ENCODE measurements at regions not wholly inside any gene's neighbourhood (a gene's known extent, or its start where the extent isn't known, plus 50 kb on each side); places are given as distances from the start of the nearest gene placed in this dataset.

- Histone ChIP-seq H3K36me3 (ENCODE audit: insufficient read depth) (no peaks in the 10 kb centered on the region), H3K27ac (ENCODE audit: low read depth) (no peak overlapping the region), H3K4me1 (ENCODE audit: insufficient read depth) (no peaks in the 10 kb centered on the region), H3K4me3 (ENCODE audit: low read depth, low read length) (no peak overlapping the region)
- WGBS, result 82% methylated on average over 1 of the region's 1 CpG
- no peak for DNase-seq (ENCODE audit: extremely low spot score)
These were observed 1550.1 kb downstream of the MAT2B start for GRCh38 chr5:165055476-165055875.

GRCh38 chr5:165057145-165057544, 1551.7 kb downstream of the MAT2B start:
- no peak overlapping the region for H3K27ac ChIP-seq (ENCODE audit: low read depth)
- no peak overlapping the region for H3K4me3 ChIP-seq (ENCODE audit: low read depth, low read length)
- 68% methylated on average over 2 of the region's 2 CpGs for WGBS
- no peaks in the 10 kb centered on the region for H3K36me3 ChIP-seq (ENCODE audit: insufficient read depth)
- no peak for DNase-seq (ENCODE audit: extremely low spot score)
- H3K4me1 ChIP-seq (ENCODE audit: insufficient read depth), result no peaks in the 10 kb centered on the region

GRCh38 chr5:165066751-165067385, 1561.4 kb downstream of the MAT2B start:
- H3K4me1 ChIP-seq (ENCODE audit: insufficient read depth), result no peaks in the 10 kb centered on the region
- no peak overlapping the region for H3K4me3 ChIP-seq (ENCODE audit: low read depth, low read length)
- DNase-seq (ENCODE audit: extremely low spot score), result no peak
- H3K36me3 ChIP-seq (ENCODE audit: insufficient read depth), result no peaks in the 10 kb centered on the region
- 90% methylated on average over 3 of the region's 3 CpGs for WGBS
- no peak overlapping the region for H3K27ac ChIP-seq (ENCODE audit: low read depth)

GRCh38 chr5:165076686-165077085, 1571.3 kb downstream of the MAT2B start:
- WGBS, result 89% methylated on average over 2 of the region's 2 CpGs
- no peak overlapping the region for H3K4me3 ChIP-seq (ENCODE audit: low read depth, low read length)

GRCh38 chr5:165079389-165079788, 1574.0 kb downstream of the MAT2B start:
- WGBS, result 77% methylated on average over 3 of the region's 3 CpGs
- no peak overlapping the region for H3K27ac ChIP-seq (ENCODE audit: low read depth)
- H3K4me1 ChIP-seq (ENCODE audit: insufficient read depth), result no peaks in the 10 kb centered on the region
- no peak for DNase-seq (ENCODE audit: extremely low spot score)
- no peak overlapping the region for H3K4me3 ChIP-seq (ENCODE audit: low read depth, low read length)
- H3K36me3 ChIP-seq (ENCODE audit: insufficient read depth), result no peaks in the 10 kb centered on the region

More at GRCh38 chr5:165076686-165077085, 1571.3 kb downstream of the MAT2B start:
- Histone ChIP-seq H3K27ac (ENCODE audit: low read depth) (no peak overlapping the region), H3K36me3 (ENCODE audit: insufficient read depth) (no peaks in the 10 kb centered on the region), H3K4me1 (ENCODE audit: insufficient read depth) (no peaks in the 10 kb centered on the region)
- no peak for DNase-seq (ENCODE audit: extremely low spot score)

- 82% methylated on average over 1 of the region's 1 CpG for WGBS
- Histone ChIP-seq H3K36me3 (ENCODE audit: insufficient read depth) (no peaks in the 10 kb centered on the region), H3K4me3 (ENCODE audit: low read depth, low read length) (no peak overlapping the region), H3K4me1 (ENCODE audit: insufficient read depth) (no peaks in the 10 kb centered on the region), H3K27ac (ENCODE audit: low read depth) (no peak overlapping the region)
- DNase-seq (ENCODE audit: extremely low spot score), result no peak
These were observed 1578.0 kb downstream of the MAT2B start for GRCh38 chr5:165083394-165083793.

GRCh38 chr5:165086465-165086864, 1581.0 kb downstream of the MAT2B start:
- Histone ChIP-seq H3K4me1 (ENCODE audit: insufficient read depth) (no peaks in the 10 kb centered on the region), H3K27ac (ENCODE audit: low read depth) (no peak overlapping the region), H3K36me3 (ENCODE audit: insufficient read depth) (no peaks in the 10 kb centered on the region), H3K4me3 (ENCODE audit: low read depth, low read length) (no peak overlapping the region)
- WGBS, result 68% methylated on average over 2 of the region's 2 CpGs
- no peak for DNase-seq (ENCODE audit: extremely low spot score)

- no peak for DNase-seq (ENCODE audit: extremely low spot score)
- Histone ChIP-seq H3K4me3 (ENCODE audit: low read depth, low read length) (no peak overlapping the region), H3K27ac (ENCODE audit: low read depth) (no peak overlapping the region), H3K4me1 (ENCODE audit: insufficient read depth) (no peaks in the 10 kb centered on the region), H3K36me3 (ENCODE audit: insufficient read depth) (no peaks in the 10 kb centered on the region)
- WGBS, result 100% methylated on average over 1 of the region's 1 CpG
These were observed 1589.4 kb downstream of the MAT2B start for GRCh38 chr5:165094782-165095181.

- no peak overlapping the region for H3K27ac ChIP-seq (ENCODE audit: low read depth)
- DNase-seq (ENCODE audit: extremely low spot score), result no peak
- 82% methylated on average over 3 of the region's 3 CpGs for WGBS
- no peaks in the 10 kb centered on the region for H3K36me3 ChIP-seq (ENCODE audit: insufficient read depth)
- H3K4me1 ChIP-seq (ENCODE audit: insufficient read depth), result no peaks in the 10 kb centered on the region
- no peak overlapping the region for H3K4me3 ChIP-seq (ENCODE audit: low read depth, low read length)
These were observed 1596.3 kb downstream of the MAT2B start for GRCh38 chr5:165101709-165102108.

GRCh38 chr5:165104611-165105010, 1599.2 kb downstream of the MAT2B start:
- 55% methylated on average over 4 of the region's 4 CpGs for WGBS
- H3K4me3 ChIP-seq (ENCODE audit: low read depth, low read length), result no peak overlapping the region
- H3K36me3 ChIP-seq (ENCODE audit: insufficient read depth), result no peaks in the 10 kb centered on the region
- no peak overlapping the region for H3K27ac ChIP-seq (ENCODE audit: low read depth)
- no peaks in the 10 kb centered on the region for H3K4me1 ChIP-seq (ENCODE audit: insufficient read depth)
- no peak for DNase-seq (ENCODE audit: extremely low spot score)

GRCh38 chr5:165108809-165109208, 1603.4 kb downstream of the MAT2B start:
- 76% methylated on average over 3 of the region's 3 CpGs for WGBS
- H3K36me3 ChIP-seq (ENCODE audit: insufficient read depth), result no peaks in the 10 kb centered on the region
- no peaks in the 10 kb centered on the region for H3K4me1 ChIP-seq (ENCODE audit: insufficient read depth)
- DNase-seq (ENCODE audit: extremely low spot score), result no peak
- no peak overlapping the region for H3K27ac ChIP-seq (ENCODE audit: low read depth)
- H3K4me3 ChIP-seq (ENCODE audit: low read depth, low read length), result no peak overlapping the region

GRCh38 chr5:165119175-165119574, 1613.8 kb downstream of the MAT2B start:
- no peaks in the 10 kb centered on the region for H3K4me1 ChIP-seq (ENCODE audit: insufficient read depth)
- no peak overlapping the region for H3K4me3 ChIP-seq (ENCODE audit: low read depth, low read length)
- no peaks in the 10 kb centered on the region for H3K36me3 ChIP-seq (ENCODE audit: insufficient read depth)
- no peak for DNase-seq (ENCODE audit: extremely low spot score)
- WGBS, result 90% methylated on average over 2 of the region's 2 CpGs
- H3K27ac ChIP-seq (ENCODE audit: low read depth), result no peak overlapping the region

- H3K4me3 ChIP-seq (ENCODE audit: low read depth, low read length), result no peak overlapping the region
- no peaks in the 10 kb centered on the region for H3K4me1 ChIP-seq (ENCODE audit: insufficient read depth)
- no peak overlapping the region for H3K27ac ChIP-seq (ENCODE audit: low read depth)
- DNase-seq (ENCODE audit: extremely low spot score), result no peak
- H3K36me3 ChIP-seq (ENCODE audit: insufficient read depth), result no peaks in the 10 kb centered on the region
- 53% methylated on average over 3 of the region's 3 CpGs for WGBS
These were observed 1621.2 kb downstream of the MAT2B start for GRCh38 chr5:165126598-165126997.

GRCh38 chr5:165127941-165128340, 1622.5 kb downstream of the MAT2B start:
- no peak overlapping the region for H3K27ac ChIP-seq (ENCODE audit: low read depth)
- H3K4me3 ChIP-seq (ENCODE audit: low read depth, low read length), result no peak overlapping the region
- no peaks in the 10 kb centered on the region for H3K36me3 ChIP-seq (ENCODE audit: insufficient read depth)
- no peaks in the 10 kb centered on the region for H3K4me1 ChIP-seq (ENCODE audit: insufficient read depth)
- WGBS, result 65% methylated on average over 2 of the region's 2 CpGs
- no peak for DNase-seq (ENCODE audit: extremely low spot score)

- H3K4me3 ChIP-seq (ENCODE audit: low read depth, low read length), result no peak overlapping the region
- WGBS, result 66% methylated on average over 4 of the region's 4 CpGs
- H3K4me1 ChIP-seq (ENCODE audit: insufficient read depth), result no peaks in the 10 kb centered on the region
- H3K27ac ChIP-seq (ENCODE audit: low read depth), result no peak overlapping the region
- DNase-seq (ENCODE audit: extremely low spot score), result no peak
- H3K36me3 ChIP-seq (ENCODE audit: insufficient read depth), result no peaks in the 10 kb centered on the region
These were observed 1625.2 kb downstream of the MAT2B start for GRCh38 chr5:165130656-165131055.
